ENCODE measurements at regions not wholly inside any gene's neighbourhood (a gene's known extent, or its start where the extent isn't known, plus 50 kb on each side); places are given as distances from the start of the nearest gene placed in this dataset.

DNA sequence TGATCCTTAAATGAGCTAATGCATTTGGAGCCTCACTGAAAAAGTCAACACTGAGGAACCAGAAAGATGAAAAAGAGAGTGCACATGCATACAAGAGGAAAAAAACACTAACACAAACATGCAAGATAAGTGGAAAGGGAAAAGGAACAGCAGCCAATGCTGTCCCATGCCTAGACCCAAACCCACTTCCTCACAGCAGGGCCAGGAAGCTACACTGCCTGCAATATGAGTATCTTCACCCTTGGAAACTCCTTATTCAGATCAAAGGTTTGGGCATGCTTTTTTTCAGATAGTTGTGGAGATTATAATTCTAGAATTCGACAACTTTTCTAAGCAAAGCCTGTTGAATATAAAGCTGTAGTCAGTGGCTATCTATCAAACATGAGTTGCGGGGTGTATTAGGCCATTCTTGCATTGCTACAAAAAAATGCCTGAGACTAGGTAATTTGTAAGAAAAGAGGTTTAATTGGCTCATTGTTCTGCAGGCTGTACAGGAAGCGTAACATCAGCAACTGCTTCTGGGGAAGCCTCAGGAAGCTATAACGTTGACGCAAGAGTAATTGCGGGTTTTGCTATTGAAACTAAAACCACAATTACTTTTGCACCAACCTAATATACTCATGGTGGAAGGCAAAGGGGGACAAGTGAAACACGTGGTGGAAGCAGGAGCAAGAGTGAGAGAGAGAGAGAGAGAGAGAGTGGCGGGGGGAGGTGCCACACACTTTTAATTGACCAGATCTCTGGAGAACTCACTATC, 138.2 kb downstream of the MBD2 start:
- DNase-seq (ENCODE audit: low read depth): no peak
- H3K4me3 ChIP-seq (ENCODE audit: low read depth, low read length): no peak overlapping the region
- TF ChIP-seq, protein P1, sequence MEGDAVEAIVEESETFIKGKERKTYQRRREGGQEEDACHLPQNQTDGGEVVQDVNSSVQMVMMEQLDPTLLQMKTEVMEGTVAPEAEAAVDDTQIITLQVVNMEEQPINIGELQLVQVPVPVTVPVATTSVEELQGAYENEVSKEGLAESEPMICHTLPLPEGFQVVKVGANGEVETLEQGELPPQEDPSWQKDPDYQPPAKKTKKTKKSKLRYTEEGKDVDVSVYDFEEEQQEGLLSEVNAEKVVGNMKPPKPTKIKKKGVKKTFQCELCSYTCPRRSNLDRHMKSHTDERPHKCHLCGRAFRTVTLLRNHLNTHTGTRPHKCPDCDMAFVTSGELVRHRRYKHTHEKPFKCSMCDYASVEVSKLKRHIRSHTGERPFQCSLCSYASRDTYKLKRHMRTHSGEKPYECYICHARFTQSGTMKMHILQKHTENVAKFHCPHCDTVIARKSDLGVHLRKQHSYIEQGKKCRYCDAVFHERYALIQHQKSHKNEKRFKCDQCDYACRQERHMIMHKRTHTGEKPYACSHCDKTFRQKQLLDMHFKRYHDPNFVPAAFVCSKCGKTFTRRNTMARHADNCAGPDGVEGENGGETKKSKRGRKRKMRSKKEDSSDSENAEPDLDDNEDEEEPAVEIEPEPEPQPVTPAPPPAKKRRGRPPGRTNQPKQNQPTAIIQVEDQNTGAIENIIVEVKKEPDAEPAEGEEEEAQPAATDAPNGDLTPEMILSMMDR (IDR thresholded peaks at IDR 0.05; ENCODE audit: insufficient read depth, low read depth, low read length): no peak

DNA sequence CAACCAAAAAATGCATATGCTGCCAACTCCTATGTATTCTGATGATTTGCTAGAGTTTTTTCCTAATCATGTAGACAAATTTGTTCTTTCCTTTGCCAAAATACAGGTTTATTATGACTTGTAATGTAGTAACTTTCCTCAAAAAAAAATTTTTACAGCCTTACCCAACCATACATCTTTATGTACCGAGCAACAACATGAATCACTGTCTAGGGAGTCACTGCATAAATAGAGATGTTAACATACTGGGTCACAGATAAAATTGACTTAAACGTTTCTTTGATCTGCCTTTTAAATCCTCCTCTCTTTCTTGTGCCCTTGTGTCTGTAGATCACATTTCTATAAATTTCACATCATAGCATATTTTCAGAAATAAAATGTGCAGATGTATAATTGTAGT, 143.6 kb downstream of the MBD2 start:
- no peak overlapping the region for H3K4me3 ChIP-seq (ENCODE audit: low read depth, low read length)
- TF ChIP-seq, protein P1 (IDR thresholded peaks at IDR 0.05; ENCODE audit: insufficient read depth, low read depth, low read length): no peak
- no peak for DNase-seq (ENCODE audit: low read depth)

DNA sequence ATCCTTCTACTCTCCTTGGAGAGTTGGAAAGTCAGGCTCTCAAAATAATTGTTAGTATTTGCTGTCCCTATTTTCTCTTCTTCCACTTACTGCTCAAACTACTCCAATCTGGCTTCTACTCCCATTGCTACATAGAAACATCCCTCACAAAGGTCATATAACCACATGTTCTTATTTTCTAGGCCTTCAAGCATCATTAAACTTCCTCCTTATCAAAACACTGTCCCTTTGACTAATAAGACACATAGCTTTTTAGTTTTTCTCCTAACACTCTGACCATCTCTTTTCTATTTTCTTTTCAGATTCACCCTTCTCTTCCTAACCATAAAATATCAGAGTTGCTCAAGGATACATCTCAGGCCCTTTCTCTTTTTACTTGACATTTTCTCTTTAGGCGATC, 148.3 kb downstream of the MBD2 start:
- no peak for DNase-seq (ENCODE audit: low read depth)
- TF ChIP-seq, protein P1 (IDR thresholded peaks at IDR 0.05; ENCODE audit: insufficient read depth, low read depth, low read length): no peak

DNA sequence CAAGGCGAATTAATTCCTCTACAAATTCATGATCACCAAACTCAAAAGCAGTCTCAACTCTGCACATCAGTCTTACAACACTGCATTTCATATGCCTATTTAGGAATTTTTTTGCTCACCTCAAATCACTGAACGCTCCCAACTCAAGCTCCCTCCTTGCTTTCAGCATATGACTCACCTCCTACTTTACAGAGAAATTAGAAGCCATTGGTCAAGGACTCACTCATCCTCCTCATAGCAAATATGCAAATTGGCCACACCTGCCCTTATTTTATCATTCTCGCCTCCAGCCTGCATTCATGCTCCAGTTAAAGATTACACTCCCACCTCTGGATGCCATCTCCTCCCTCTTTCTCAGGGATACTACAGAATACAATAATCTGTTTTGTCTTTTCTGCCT, 148.8 kb downstream of the MBD2 start:
- no peak overlapping the region for H3K4me3 ChIP-seq (ENCODE audit: low read depth, low read length)
- no peak for DNase-seq (ENCODE audit: low read depth)
- TF ChIP-seq, protein P1 (IDR thresholded peaks at IDR 0.05; ENCODE audit: insufficient read depth, low read depth, low read length): no peak

More for the DNA sequence above, 148.3 kb downstream of the MBD2 start:
- no peak overlapping the region for H3K4me3 ChIP-seq (ENCODE audit: low read depth, low read length)

DNA sequence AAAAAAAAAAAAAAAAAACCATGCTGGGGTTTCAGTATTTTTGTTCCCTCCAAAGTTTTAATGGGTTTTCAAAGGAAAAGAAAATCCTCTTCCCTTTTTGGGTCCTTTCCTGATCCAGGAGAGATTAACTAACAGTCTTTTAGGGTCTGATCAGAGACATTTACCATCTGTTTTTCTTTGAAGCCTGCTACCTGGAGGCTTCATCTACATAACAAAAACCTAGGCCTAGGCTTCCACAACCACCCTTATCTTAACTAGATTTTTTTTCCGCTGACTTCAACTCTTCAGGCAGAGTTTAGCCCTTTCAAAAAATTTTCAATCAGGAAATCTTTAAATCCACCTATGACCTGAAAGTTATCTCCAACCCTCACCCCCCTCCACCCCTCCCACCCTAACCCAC, 154.7 kb downstream of the MBD2 start:
- no peak for DNase-seq (ENCODE audit: low read depth)
- TF ChIP-seq, protein P1 (IDR thresholded peaks at IDR 0.05; ENCODE audit: insufficient read depth, low read depth, low read length): no peak
- H3K4me3 ChIP-seq (ENCODE audit: low read depth, low read length): no peak overlapping the region

DNA sequence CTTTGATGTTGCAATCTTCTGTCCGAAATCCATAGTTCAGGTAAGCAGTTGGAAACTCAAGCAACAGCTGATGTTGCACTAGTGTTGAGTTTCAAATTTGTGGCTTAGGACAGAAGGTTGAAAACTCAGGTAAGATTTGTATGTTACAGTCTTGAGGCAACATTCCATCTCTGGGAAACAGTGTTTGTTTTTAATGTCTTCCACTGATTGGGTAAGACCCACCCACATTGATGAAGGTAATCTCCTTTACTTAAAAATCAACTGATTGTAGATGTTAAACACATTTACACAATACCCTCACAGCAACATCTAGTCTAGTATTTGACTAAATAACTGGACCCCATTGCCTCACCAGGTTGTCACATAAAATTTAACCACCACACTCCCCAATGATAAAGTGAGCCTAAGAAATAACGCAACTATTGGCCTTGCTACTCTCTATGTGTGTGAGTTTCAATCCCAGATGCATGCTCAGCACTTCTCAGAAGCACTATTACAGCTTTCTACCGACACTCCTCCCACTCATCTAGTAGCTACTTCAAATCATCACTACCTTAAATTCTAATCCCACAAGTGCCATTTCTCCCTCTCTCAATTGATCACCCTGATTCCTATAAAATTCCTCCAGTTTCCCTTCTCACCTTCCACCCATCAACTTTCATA, 164.0 kb downstream of the MBD2 start:
- TF ChIP-seq, protein P1 (IDR thresholded peaks at IDR 0.05; ENCODE audit: insufficient read depth, low read depth, low read length): no peak
- H3K4me3 ChIP-seq (ENCODE audit: low read depth, low read length): no peak overlapping the region
- no peak for DNase-seq (ENCODE audit: low read depth)
